ENCODE measurements at regions not wholly inside any gene's neighbourhood (a gene's known extent, or its start where the extent isn't known, plus 50 kb on each side); places are given as distances from the start of the nearest gene placed in this dataset.

DNA sequence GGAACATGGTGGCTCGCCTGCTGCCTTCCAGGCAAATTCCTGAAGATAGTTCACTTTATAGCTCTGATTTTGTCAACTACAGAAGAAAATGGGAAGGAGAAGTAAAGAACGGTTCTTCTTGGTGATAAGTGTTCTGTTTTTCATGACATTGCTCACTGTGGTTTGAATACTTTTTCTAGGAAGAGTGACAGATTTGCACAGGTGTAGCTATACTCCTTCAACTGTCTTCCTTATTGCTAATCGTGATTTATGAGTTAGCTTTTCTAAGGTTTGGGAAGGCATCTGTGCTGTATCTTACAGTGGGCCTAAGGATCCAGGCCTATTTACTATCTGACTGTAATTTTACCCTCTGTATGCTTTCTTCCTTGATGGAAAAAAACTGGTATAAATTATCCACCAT, 405.6 kb downstream of the NDFIP2 start:
- DNase-seq (ENCODE audit: low spot score) = no peak
- peaks cover 11% of the 10 kb centered on the region for H3K4me1 Mint-ChIP-seq (ENCODE audit: unreplicated experiment)
- no peak overlapping the region for H3K4me3 Mint-ChIP-seq (ENCODE audit: unreplicated experiment)
- no peaks in the 10 kb centered on the region for H3K9me3 Mint-ChIP-seq (ENCODE audit: unreplicated experiment)
- H3K27me3 Mint-ChIP-seq (ENCODE audit: unreplicated experiment) = peaks cover 2% of the 10 kb centered on the region
- H3K27ac Mint-ChIP-seq (ENCODE audit: unreplicated experiment) = no peak overlapping the region
- H3K36me3 Mint-ChIP-seq (ENCODE audit: low read depth, unreplicated experiment) = no peaks in the 10 kb centered on the region
- TF ChIP-seq, protein P1, sequence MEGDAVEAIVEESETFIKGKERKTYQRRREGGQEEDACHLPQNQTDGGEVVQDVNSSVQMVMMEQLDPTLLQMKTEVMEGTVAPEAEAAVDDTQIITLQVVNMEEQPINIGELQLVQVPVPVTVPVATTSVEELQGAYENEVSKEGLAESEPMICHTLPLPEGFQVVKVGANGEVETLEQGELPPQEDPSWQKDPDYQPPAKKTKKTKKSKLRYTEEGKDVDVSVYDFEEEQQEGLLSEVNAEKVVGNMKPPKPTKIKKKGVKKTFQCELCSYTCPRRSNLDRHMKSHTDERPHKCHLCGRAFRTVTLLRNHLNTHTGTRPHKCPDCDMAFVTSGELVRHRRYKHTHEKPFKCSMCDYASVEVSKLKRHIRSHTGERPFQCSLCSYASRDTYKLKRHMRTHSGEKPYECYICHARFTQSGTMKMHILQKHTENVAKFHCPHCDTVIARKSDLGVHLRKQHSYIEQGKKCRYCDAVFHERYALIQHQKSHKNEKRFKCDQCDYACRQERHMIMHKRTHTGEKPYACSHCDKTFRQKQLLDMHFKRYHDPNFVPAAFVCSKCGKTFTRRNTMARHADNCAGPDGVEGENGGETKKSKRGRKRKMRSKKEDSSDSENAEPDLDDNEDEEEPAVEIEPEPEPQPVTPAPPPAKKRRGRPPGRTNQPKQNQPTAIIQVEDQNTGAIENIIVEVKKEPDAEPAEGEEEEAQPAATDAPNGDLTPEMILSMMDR (IDR thresholded peaks at IDR 0.05; ENCODE audit: unreplicated experiment) = no peak

DNA sequence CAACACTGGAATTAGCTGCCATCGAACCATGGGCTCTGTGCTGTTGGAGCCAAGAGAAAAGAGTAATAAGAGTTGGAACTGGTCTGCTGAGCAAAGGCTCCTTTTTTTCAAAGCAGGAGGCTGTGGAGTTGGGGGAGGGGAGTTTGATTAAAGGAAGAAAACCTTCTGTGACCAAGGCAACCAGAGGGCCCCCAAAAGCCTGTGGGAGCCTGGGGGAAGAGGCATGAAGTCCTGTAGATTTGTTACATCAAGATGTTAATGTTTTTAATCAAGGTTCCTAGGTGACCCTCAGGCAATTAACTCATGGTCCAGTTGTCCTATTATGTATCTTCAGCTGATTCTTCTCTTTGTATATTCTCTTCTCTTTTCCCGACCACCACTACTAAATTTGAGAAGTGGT, 403.9 kb downstream of the NDFIP2 start:
- DNase-seq (ENCODE audit: low spot score) = no peak
- Mint-ChIP-seq H3K4me1 (ENCODE audit: unreplicated experiment) (peaks cover 11% of the 10 kb centered on the region), H3K9me3 (ENCODE audit: unreplicated experiment) (no peaks in the 10 kb centered on the region), H3K27me3 (ENCODE audit: unreplicated experiment) (peaks cover 2% of the 10 kb centered on the region), H3K27ac (ENCODE audit: unreplicated experiment) (no peak overlapping the region), H3K36me3 (ENCODE audit: low read depth, unreplicated experiment) (no peaks in the 10 kb centered on the region), H3K4me3 (ENCODE audit: unreplicated experiment) (no peak overlapping the region)
- TF ChIP-seq, protein P1 (IDR thresholded peaks at IDR 0.05; ENCODE audit: unreplicated experiment) = no peak

DNA sequence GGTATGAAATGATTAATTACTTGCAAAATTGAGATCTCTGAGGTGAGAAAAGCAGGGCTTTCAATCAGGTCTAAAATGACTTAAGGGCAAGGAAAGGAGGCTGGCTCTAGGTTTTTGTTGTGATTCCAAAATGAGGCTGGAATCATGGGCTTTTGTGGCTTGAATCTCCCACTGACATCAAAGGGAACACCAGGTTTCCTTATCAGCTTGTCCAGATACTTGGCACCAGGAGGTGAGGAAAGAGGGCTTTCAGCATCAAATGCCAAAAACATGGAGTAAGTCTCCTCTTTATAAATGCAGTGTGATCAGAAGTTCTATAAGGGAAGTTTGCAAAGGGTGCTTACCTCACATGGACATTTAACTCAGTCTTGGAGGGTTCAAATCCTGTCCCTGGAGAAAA, 402.3 kb downstream of the NDFIP2 start:
- H3K9me3 Mint-ChIP-seq (ENCODE audit: unreplicated experiment) = no peaks in the 10 kb centered on the region
- no peak for DNase-seq (ENCODE audit: low spot score)
- H3K27ac Mint-ChIP-seq (ENCODE audit: unreplicated experiment) = no peak overlapping the region
- H3K27me3 Mint-ChIP-seq (ENCODE audit: unreplicated experiment) = peaks cover 6% of the 10 kb centered on the region
- peaks cover 11% of the 10 kb centered on the region for H3K4me1 Mint-ChIP-seq (ENCODE audit: unreplicated experiment)
- H3K36me3 Mint-ChIP-seq (ENCODE audit: low read depth, unreplicated experiment) = no peaks in the 10 kb centered on the region
- TF ChIP-seq, protein P1 (IDR thresholded peaks at IDR 0.05; ENCODE audit: unreplicated experiment) = no peak
- no peak overlapping the region for H3K4me3 Mint-ChIP-seq (ENCODE audit: unreplicated experiment)

DNA sequence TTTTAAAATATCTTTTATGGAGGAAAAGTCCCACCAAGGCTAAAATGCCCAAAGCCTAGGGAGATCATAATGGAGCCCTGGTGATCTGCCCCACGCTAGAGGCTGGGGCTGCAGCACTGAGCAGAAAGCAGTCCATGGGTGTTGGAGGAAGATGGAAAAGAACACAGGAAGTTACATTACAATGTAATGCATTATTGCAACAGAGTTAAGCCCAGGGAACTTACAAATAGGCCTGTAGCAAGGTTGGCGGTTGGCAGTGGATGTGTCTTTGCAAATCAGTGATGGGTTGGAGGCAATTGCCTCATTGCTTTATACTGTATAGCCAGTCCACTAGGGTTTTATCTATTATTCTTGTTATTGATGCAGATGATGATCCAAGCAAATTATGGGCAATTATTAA, 399.9 kb downstream of the NDFIP2 start:
- no peak for DNase-seq (ENCODE audit: low spot score)
- TF ChIP-seq, protein P1 (IDR thresholded peaks at IDR 0.05; ENCODE audit: unreplicated experiment) = no peak
- Mint-ChIP-seq H3K4me1 (ENCODE audit: unreplicated experiment) (peaks cover 11% of the 10 kb centered on the region), H3K27me3 (ENCODE audit: unreplicated experiment) (peaks cover 4% of the 10 kb centered on the region), H3K36me3 (ENCODE audit: low read depth, unreplicated experiment) (no peaks in the 10 kb centered on the region), H3K27ac (ENCODE audit: unreplicated experiment) (no peak overlapping the region), H3K9me3 (ENCODE audit: unreplicated experiment) (no peaks in the 10 kb centered on the region), H3K4me3 (ENCODE audit: unreplicated experiment) (no peak overlapping the region)

DNA sequence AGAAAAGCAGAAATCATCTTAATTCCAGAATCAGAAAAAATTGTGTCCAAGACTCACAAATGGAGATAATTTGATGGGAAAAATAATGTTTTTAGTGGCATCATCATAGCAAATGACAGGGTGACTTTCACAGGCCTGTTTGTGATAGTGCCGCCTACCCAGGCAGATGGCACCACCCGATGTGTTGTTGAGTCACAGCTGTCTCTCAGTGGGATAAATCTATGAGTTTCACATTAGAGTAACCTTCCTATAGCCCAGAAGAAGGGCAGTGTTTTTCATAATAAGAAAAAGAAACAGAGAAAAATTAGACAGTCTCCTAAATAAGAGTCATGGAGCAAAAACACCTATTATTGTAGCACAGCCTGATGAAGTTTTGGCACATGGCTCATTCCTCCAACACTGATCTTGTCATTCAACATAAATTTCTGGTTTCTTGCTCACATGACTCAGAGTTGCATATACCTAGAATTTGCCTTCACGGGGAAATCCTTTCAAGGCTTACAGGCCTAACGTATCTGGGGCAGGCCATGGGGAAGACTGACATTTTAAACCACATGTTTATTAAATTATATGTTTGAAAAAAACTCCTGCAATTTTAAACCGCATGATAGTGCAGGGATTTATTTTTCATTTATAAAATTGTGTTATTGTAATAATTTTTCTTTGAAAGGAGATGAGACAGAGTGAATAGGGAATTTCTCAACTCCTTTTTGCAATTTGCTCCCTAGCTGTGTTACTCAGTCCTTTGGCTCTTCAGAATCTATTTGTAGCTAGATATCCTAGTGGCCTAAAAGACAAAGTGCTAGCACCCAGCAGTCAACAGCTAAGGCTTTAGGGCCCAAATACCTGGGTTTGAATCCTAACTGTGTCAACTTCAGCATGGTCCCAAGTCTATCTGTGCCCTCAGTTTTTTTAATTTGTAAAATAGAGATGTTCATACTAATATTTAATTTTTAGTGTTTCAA, 393.7 kb downstream of the NDFIP2 start:
- H3K27ac Mint-ChIP-seq (ENCODE audit: unreplicated experiment) = no peak overlapping the region

More for the DNA sequence above, 393.7 kb downstream of the NDFIP2 start:
- Mint-ChIP-seq H3K4me3 (ENCODE audit: unreplicated experiment) (no peak overlapping the region), H3K27me3 (ENCODE audit: unreplicated experiment) (peaks cover 5% of the 10 kb centered on the region), H3K36me3 (ENCODE audit: low read depth, unreplicated experiment) (no peaks in the 10 kb centered on the region), H3K4me1 (ENCODE audit: unreplicated experiment) (peaks cover 9% of the 10 kb centered on the region), H3K9me3 (ENCODE audit: unreplicated experiment) (no peaks in the 10 kb centered on the region)
- DNase-seq (ENCODE audit: low spot score) = no peak
- TF ChIP-seq, protein P1 (IDR thresholded peaks at IDR 0.05; ENCODE audit: unreplicated experiment) = no peak

All from endothelial cell (in vitro differentiated cells).